Loucy (cell line): ENCODE measurements at regions not wholly inside any gene's neighbourhood (a gene's known extent, or its start where the extent isn't known, plus 50 kb on each side); places are given as distances from the start of the nearest gene placed in this dataset.

ENCODE experiments used
- H2AFZ ChIP-seq: fragments of 200-600 bp; sonication (generic); 2 replicates; pipeline ENCODE4 v1.6.0; 2016; ENCODE audit warnings: antibody characterized with exemption, mild to moderate bottlenecking, low read length, moderate library complexity
- H3F3A ChIP-seq: fragments of 200-600 bp; 2 replicates; pipeline ENCODE4 v1.6.0; 2016; ENCODE audit warnings: antibody characterized with exemption, low read depth, mild to moderate bottlenecking
- H3K27me3 ChIP-seq: fragments of 200-600 bp; sonication (generic); 2 replicates; pipeline ENCODE4 v1.6.1; 2014; ENCODE audit warnings: low read length, mild to moderate bottlenecking; ENCODE audit not compliant: insufficient read depth, poor library complexity, severe bottlenecking
- H3K36me3 ChIP-seq: fragments of 200-600 bp; sonication (generic); 2 replicates; pipeline ENCODE4 v1.6.1; 2016; ENCODE audit warnings: low read length; ENCODE audit not compliant: insufficient read depth
- H3K4me1 ChIP-seq: fragments of 200-600 bp; sonication (generic); 2 replicates; pipeline ENCODE4 v1.5.1; 2014; ENCODE audit warnings: low read length, mild to moderate bottlenecking; ENCODE audit not compliant: insufficient read depth, poor library complexity, severe bottlenecking
- H3K4me2 ChIP-seq: fragments of 200-600 bp; sonication (generic); 2 replicates; pipeline ENCODE4 v1.6.0; 2014; ENCODE audit warnings: antibody characterized with exemption, low read length, low read depth, mild to moderate bottlenecking; ENCODE audit not compliant: poor library complexity, severe bottlenecking
- H3K4me3 ChIP-seq: fragments of 200-600 bp; sonication (generic); 2 replicates; pipeline ENCODE4 v1.5.1; 2014; ENCODE audit warnings: low read length, mild to moderate bottlenecking, mixed read lengths; ENCODE audit not compliant: poor library complexity, severe bottlenecking
- H3K79me2 ChIP-seq: fragments of 200-600 bp; sonication (generic); 2 replicates; pipeline ENCODE4 v1.6.1; 2014; ENCODE audit warnings: low read length; ENCODE audit not compliant: insufficient read depth
- H3K9ac ChIP-seq: fragments of 200-600 bp; sonication (generic); 2 replicates; pipeline ENCODE4 v1.6.0; 2014; ENCODE audit warnings: mild to moderate bottlenecking, low read depth, low read length, moderate library complexity; ENCODE audit not compliant: poor library complexity, severe bottlenecking
- H3K9me2 ChIP-seq: fragments of 200-600 bp; sonication (generic); replicated peaks from 2 replicates; pipeline ENCODE4 v1.6.1; 2016; ENCODE audit warnings: low read depth, low read length, mixed read lengths
- H3K9me3 ChIP-seq: fragments of 200-600 bp; sonication (generic); 2 replicates; pipeline ENCODE4 v1.6.1; 2014; ENCODE audit warnings: mild to moderate bottlenecking, antibody characterized with exemption, low read length, low read depth; ENCODE audit not compliant: insufficient read depth
- H4K20me1 ChIP-seq: fragments of 200-600 bp; sonication (generic); 2 replicates; pipeline ENCODE4 v1.6.0; 2014; ENCODE audit warnings: antibody characterized with exemption, low read length, mild to moderate bottlenecking; ENCODE audit not compliant: insufficient read depth, poor library complexity, severe bottlenecking
- EZH2phosphoT487 ChIP-seq: fragments of 200-600 bp; IDR thresholded peaks from 2 replicates; pipeline ENCODE4 v1.6.1; 2018; ENCODE audit warnings: antibody characterized with exemption, mild to moderate bottlenecking, moderate library complexity, borderline replicate concordance
- TF ChIP-seq, protein P1 (sequence below): fragments of 200-600 bp; sonication (generic); conservative IDR thresholded peaks from 2 replicates; pipeline ENCODE4 v1.5.1; 2014; ENCODE audit warnings: mild to moderate bottlenecking, antibody characterized with exemption, low read length

GRCh38 chr13:55761986-55762385, 1378.7 kb upstream of the PRR20A start:
- H2AFZ ChIP-seq, result no peak overlapping the region
- no peak overlapping the region for H3K4me3 ChIP-seq

DNA sequence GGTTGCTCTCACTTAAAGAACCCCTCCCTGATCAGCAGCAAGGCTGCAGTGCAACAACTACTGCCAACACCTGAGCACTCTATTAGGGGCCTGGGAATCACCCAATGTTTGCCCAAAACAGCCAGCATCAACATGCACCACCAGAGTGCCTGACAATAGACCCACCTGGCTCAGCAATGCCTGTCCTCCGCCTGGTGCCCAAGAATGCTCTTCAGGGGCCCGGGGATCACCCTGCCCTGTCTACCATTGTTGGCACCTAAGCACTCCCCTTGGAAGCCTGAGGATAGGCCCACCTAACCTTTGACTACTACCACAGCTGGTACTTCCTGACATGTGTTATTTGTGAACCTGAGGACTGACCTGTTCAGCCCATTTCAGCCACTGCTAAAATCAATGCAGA, 1363.1 kb upstream of the PRR20A start:
- no peaks in the 10 kb centered on the region for H3K79me2 ChIP-seq
- no peak overlapping the region for H3K9ac ChIP-seq
- no peak overlapping the region for H2AFZ ChIP-seq
- H3K4me1 ChIP-seq, result no peaks in the 10 kb centered on the region
- no peaks in the 10 kb centered on the region for H3F3A ChIP-seq
- no peak overlapping the region for H3K4me2 ChIP-seq
- H3K4me3 ChIP-seq, result no peak overlapping the region
- H3K9me3 ChIP-seq, result no peaks in the 10 kb centered on the region
- H3K9me2 ChIP-seq, result no peaks in the 10 kb centered on the region
- H4K20me1 ChIP-seq, result no peaks in the 10 kb centered on the region
- TF ChIP-seq, protein P1, sequence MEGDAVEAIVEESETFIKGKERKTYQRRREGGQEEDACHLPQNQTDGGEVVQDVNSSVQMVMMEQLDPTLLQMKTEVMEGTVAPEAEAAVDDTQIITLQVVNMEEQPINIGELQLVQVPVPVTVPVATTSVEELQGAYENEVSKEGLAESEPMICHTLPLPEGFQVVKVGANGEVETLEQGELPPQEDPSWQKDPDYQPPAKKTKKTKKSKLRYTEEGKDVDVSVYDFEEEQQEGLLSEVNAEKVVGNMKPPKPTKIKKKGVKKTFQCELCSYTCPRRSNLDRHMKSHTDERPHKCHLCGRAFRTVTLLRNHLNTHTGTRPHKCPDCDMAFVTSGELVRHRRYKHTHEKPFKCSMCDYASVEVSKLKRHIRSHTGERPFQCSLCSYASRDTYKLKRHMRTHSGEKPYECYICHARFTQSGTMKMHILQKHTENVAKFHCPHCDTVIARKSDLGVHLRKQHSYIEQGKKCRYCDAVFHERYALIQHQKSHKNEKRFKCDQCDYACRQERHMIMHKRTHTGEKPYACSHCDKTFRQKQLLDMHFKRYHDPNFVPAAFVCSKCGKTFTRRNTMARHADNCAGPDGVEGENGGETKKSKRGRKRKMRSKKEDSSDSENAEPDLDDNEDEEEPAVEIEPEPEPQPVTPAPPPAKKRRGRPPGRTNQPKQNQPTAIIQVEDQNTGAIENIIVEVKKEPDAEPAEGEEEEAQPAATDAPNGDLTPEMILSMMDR, result no peak
- no peak for TF ChIP-seq EZH2phosphoT487
- no peaks in the 10 kb centered on the region for H3K36me3 ChIP-seq
- H3K27me3 ChIP-seq, result no peaks in the 10 kb centered on the region

More at GRCh38 chr13:55761986-55762385, 1378.7 kb upstream of the PRR20A start:
- no peaks in the 10 kb centered on the region for H3K36me3 ChIP-seq
- no peaks in the 10 kb centered on the region for H3K9me3 ChIP-seq
- H3K4me2 ChIP-seq, result no peak overlapping the region
- no peaks in the 10 kb centered on the region for H3K79me2 ChIP-seq
- H3K9ac ChIP-seq, result no peak overlapping the region
- H3K9me2 ChIP-seq, result no peaks in the 10 kb centered on the region
- TF ChIP-seq EZH2phosphoT487, result no peak
- TF ChIP-seq, protein P1, result no peak
- H4K20me1 ChIP-seq, result no peaks in the 10 kb centered on the region
- H3K4me1 ChIP-seq, result no peaks in the 10 kb centered on the region
- no peaks in the 10 kb centered on the region for H3K27me3 ChIP-seq
- no peaks in the 10 kb centered on the region for H3F3A ChIP-seq

DNA sequence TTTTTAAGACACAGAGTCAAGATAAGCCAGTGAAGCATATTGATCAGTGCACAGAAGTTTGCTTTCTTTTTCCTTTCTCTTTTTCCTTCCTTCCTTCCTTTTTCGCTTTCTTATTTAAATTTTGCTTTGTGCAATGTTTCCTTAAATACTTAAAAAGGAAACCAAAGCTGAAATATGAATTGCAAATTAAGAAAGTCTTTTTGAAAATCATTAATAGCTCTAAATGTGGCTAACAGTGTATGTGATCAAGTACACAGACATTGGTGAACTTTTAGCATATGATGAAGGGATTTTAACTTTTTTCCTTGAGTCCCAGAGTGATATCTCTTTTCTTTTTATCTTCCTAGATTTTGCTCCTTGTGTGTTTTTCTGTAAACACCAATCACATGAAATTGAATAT, 1356.9 kb upstream of the PRR20A start:
- Histone ChIP-seq H3K4me3 (no peak overlapping the region), H3K9ac (no peak overlapping the region), H3K9me3 (no peaks in the 10 kb centered on the region), H2AFZ (no peak overlapping the region), H3F3A (no peaks in the 10 kb centered on the region), H3K36me3 (no peaks in the 10 kb centered on the region), H3K4me1 (no peaks in the 10 kb centered on the region), H4K20me1 (no peaks in the 10 kb centered on the region), H3K27me3 (no peaks in the 10 kb centered on the region), H3K79me2 (no peaks in the 10 kb centered on the region), H3K9me2 (no peaks in the 10 kb centered on the region), H3K4me2 (no peak overlapping the region)
- TF ChIP-seq, protein P1, result no peak
- no peak for TF ChIP-seq EZH2phosphoT487
